Renal pelvis (tissue), 1 donor: ENCODE measurements at regions not wholly inside any gene's neighbourhood (a gene's known extent, or its start where the extent isn't known, plus 50 kb on each side); places are given as distances from the start of the nearest gene placed in this dataset.

Source experiments
- DNase-seq: peaks from one replicate; pipeline ENCODE4 v3.0.0-alpha.2; 2013

DNA sequence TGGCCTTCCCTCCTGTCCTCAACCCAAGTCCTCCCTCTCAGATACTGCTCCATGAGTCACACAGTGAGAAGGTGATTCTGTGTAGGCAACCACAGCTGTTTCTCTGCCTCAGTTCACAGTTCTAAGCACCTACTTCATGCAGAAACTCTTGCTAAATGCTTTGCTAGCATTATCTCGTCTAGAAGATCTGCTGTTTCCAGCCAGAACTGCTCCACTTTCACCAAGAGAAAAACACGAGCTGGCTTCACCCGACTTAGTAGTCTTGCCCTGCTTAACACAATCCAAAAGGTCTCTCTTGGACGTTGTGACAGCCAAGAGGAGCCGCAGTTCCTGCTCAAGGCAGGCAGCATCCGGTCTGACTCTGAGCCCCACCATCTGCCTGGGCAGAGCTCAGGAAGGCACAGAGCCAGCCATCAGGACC is 272.1 kb downstream of the UACA start:
- DNase-seq = no peak

DNA sequence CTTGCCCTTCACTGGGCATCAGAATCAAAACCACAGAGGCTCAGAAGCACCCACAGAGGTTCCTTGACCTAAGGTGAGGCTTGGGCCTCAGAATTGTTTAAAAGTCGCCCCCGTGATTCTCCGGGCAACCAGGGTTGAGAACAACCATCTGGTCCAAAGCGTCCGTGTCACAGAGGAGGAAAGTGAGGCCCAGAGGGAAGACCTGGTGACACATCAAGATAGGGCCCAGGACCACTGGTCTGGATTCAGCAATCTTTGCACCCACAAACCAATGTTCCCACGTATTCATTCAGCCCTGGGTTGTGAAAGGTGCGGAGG is 272.6 kb downstream of the UACA start:
- DNase-seq = no peak

DNA sequence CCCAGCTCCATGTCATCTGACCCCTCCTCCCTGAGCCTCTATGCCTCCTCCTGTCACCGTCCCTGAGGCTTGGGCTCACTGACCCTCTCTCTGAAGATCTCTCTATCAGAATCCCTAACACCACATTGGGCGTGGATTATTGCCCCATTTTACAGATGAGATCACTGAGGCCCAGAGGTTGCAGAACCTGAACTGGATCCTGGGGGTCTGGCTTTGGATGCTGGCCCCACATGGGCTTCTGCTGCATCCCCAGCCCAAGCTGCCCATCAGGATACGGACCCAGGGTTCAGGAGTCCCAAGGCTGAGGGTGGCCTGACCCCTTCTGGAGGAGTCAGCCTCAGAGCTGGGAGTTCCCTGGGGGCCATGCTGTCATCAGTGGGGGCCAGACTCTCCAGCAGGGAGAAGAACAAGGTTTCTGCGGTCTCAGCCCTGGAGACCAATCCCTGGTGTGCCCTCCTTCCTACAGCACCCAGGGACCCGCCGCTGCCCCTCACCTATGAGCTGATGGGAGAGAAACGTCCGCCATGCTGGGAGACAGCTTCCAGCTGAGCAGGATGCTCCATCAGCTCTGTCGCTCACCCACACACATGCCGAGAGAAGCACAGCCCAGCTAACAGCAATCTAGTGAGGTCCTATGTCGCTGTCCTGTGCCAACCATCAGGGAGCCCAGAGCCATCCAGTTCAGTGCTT is 273.1 kb downstream of the UACA start:
- no peak for DNase-seq

DNA sequence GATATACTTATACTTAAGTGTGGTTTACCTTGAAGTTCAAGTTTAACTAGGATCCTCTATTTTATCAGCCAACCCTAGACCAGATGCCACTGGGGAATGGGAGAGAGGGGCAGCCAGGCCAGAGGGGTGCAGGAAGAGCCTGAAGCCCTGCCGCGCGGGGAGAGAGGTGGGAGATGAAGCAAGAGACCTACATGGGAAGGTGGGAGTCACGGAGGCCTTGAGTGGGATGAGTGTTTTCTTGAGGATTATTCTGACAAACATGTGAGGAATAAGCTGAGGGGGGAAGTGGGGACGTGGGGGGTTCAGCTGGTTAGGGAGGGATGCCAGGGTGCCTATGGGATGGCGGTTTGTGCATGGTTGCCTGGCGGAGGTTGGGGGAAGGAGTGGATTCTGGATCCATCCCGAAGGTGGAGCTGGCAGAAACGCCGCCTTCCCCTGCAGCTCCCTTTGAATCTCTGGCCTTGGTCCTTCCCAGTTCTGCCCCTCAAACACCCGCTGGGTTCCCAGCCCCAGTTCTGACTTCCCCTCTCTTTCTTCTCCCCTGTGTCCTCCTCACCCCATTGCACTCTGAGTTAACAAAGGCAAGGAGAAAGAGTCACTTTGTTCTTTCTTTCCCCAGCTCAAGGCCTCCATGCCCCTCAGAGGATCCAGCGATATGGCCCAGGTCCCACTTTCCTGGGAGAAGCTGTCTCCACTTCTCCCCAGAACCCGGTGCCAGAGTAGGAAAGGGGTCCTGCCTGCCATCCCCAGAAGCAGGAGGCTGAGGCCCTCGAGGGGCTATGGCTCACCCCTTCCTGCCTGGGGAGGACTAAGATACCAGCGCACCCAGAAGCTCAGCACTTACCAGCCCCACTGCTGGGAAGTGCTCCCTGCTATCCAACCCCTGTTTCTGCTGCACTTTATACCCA is 274.2 kb downstream of the UACA start:
- DNase-seq = no peak

DNA sequence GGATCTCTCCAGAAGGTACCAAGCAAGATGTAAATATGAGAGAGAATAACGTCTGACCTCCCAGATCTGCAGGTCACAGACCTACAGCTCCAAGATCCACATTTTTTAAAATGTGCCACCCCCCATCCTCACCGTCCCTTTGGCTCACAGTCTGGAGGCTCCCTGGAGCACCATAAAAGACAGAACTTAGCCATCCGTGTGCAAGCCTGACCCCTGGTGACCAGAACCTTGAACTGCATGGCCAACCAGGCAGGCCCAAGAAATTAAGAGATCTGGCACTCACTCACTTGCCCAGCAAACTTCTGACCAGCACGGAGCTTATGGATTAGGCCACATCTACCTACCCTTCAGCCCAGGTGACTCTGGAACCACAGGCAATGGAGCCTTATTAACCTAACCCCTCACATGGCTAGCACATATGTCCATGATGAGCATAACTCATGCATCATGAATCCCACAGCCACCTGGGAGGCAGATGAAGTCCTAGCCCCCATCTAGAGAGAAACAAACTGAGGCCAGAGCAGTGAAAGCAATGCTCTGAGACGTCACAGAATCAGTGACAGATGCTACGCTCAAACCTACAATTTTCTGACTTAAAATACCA is 275.3 kb downstream of the UACA start:
- DNase-seq = no peak

DNA sequence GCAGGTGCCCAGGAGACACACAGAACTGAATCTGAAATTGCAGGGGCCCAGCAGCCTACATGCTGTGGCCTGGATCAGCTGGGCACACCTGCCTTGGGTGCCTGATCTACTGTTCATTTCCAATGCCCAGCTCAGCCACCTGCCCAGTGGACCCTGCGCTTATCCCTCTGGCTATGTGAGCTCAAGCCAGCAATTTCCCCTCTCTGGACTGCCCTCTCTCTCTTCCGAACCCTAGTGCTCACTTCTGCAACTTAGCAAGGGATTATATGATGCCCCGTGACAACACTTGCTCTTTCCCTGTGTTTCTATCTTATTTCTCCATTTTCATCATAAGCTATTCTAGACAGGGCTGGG is 276.0 kb downstream of the UACA start:
- no peak for DNase-seq

DNA sequence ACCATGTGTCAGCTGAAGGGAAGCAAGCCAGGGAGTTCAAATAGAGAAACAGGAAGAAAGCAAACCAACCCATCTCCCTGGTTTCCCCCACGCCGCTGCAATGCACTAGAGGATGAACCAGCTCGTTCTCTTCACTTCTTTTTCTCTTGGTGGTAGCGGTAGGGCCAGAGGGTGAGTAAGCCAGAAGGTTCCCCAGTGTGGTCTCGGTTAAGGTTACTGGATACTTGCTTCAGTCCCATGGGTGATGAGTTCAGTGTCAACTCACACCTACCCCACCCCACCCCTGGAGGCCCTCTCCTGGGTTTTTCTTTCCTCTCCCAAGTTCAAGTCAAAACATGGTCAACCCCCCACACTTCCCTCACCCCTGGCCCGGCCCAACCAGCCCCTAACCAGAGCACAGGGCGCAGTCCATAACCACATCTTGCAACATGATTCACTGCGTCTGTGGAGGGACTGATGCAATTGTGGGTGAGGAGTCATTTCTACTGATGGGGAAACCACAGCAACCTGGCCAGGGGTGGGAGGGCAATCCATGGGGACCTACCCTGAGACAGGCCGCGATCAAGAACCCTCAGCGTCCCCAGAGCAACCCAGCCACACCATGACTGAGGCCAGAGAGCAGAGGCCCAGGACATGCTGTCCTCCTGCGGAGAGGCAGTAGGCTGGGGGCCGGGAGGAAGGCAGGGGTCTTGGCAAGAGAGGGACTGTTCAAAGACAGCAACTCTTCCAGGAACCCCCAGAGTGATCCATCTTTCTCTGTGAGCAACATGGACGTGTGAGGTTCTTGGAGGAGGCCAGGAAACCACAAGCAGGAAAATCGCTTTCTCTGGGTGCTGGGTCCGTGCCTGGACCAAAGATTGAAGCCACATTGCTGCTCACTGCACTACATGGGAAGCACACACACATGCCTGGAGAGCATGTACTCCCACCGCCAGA is 276.6 kb downstream of the UACA start:
- DNase-seq = no peak

DNA sequence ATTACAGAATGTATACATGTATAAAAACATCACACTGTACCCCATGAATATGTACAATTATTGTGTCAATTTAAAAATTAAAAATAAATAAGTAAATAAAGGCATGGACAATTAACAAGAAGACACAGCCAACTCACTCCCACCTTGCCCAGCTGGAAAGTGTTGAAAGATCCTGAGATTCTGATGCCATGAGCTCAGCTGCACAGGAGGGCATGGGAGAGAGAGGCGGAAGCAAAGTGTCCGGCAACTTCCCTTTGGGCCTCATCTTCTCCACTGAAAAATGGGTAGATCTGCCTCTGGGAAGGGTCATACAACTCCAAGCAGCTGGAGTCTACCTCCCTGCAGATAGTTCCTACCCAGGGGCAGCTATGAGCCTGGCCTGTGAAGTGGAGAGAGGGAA is 277.3 kb downstream of the UACA start:
- no peak for DNase-seq

DNA sequence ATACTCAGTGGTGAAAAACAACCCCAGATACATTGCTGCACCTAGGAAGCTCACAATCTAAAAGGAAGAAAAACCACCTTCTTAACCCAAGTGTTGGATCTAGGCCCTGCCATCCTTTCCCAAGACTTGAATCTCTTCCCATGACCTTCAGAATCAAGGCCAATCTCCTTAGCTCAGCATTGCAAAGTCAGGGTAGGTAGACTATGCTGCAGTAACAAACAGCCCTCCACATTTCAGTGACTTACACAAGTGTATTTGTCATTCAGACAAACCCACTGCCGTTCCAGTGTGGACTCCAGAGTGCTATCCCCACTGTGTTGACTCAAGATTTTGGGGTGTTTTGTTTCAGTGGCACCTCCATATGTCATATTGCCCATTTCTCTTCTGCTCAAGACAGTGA is 278.4 kb downstream of the UACA start:
- no peak for DNase-seq

DNA sequence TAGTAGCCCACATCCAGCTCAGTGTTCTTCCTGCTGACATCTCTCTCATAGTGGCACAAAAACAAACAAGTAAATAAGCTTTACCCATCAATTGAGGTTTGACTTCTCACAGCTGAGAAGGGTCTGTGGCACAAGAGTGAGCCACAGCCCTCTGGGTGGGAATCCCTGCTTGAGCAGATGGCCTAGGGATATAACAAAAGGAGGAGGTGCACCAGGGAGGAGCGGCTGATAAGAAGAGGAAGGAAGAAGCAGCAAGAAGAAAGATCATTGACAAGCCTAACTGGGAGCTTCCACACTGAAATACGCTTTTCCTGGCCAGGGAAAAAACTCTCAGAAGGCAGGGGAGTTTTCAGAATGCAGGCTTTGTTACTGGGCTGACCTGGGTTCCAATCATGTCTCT is 279.8 kb downstream of the UACA start:
- no peak for DNase-seq

DNA sequence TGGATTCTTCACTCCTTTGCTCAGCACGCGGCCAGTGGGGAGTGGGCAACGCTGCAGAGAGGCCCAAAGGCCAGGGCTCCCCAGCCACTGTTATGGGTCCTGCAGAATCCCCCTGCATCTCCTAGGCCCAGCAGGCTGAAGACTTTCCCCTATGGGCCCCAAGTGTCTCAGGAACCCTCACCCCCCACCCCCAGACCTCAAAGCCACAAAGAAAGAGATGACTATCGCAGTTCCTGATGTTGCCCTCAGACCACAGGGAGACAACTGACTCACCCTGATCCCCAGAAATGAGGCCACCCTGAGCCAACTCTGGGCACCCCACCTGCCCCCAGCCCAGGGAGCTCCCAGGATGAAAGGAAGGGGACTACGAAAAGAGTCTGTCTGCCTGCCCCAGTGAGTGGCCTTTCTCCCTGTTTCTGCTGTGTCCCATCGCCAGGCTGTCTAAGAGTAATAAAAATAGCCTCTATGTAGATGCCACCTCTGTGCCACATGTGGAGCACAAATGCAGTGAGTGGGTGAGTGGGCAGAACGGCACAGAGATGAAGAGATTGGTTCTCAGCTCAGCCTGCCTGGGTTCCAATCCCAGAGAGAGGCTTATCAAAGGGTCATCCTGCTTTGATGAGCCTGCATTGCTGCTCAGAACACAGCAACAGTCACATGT is 283.0 kb downstream of the UACA start:
- no peak for DNase-seq

DNA sequence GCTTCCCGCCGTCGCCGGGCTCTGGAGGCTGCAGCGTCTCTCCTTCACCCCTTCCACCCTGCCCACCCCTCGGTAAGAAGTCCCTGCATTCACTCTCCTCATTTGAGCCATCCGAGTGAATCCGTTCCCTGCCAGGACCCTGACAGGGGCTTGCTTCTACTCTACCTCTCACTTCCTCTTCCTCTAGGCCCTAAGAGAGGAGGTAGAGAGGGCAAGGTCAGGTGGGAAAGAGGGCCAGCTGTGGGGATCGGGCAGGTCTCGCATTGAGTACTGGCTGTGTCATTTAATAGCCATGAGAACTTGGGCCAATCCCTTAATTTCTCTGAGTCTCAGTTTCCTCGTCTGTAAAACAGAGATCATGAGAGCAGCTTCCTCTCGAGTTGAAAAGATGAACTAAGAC is 283.6 kb downstream of the UACA start:
- no peak for DNase-seq

DNA sequence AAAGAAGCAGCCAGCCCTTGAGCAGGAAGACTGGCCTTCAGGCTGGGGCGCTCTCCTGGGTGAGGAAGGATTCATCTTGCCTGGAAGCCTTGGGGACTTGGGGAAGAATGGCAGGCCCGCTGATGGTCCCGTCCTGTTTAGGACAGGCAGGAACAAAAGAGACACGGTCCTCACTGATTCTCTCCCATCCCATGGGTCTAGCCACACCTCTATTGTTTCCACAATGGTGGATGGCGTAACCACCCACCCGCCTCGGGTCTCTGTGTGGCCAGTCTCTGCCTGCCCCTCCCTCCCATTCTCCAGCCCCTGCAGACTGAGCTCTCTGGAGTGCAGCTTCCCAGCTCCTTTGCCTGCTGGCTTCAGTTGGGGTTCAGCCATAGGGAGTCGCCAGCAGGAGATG is 284.3 kb downstream of the UACA start:
- no peak for DNase-seq

DNA sequence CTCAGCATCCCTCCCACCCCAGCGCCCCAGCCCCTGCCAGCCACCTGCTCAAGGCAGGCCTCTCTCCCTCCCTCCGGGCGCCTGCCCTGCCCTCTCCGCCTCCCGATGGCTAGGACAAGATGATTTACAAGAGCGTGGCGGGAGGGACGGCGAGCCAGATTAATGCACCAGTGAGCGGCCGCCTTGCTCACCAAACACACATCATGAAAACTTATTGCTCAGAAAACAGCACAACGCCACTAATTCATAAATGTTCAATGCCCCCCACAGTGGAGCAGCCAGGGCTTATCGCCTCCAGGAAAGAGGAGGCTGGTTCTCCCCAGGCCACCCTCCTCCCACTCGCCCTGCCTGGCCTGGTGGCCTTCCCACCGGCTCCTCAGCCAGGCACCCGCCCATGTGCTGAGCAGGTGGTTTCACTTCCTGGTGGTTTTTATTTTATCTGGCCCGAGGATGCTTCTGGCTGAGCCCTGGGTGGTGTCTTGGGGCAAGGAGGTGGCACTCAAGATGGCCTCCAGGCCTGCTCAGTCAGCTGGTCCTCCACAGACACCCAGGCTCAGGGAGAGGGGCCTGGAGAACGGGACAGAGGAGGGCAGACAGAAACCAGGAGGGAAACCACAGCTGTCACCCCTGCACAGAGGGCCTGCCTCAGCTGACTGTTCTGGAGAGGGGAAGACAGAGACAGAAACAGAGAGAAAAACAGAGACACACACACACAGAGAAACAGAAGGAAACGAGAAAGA is 284.9 kb downstream of the UACA start:
- peak; percentile 78 for DNase-seq

DNA sequence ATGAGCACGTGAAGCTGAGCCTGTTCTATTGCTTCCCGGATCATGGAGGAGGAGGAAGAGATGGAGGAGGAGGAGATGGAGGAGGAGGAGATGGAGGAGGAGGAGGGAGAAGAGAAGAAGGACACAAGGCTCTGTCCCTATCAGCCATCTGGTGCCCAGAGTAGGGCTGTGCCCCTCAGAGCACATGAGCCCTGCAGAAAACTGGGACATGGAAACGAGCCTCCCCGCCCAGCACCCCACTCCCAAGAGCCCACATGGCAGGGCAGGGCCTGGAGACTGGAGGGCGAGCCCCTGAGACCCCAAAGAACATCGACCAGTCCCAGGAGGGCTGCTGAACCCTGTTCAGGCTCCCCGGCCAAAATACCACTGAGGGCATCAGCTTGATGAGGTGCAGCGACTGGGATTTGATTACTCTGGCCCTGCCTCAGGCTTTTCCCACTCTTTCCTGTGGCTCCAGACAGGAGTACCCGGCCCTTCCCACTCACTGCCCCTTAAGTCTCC is 285.6 kb downstream of the UACA start:
- DNase-seq = no peak

DNA sequence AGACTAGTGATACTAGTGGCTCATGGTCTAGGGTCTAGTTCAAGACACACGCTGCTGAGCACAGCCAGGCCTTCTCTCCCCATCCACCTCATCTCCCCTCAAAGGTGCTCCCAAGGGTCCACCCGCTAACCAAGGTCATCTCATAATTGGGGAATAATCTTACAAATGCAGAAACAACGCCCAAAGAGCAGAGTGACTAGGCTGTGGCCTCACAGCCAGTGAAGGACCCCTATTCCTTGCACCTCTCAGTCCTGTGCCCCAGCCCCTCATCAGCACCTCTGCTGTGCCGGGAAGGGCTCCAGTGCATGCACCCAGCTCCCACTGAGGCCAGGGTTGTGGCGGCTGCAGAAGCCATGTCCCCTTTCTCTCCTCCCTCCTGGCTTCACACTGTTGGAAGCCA is 286.9 kb downstream of the UACA start:
- DNase-seq = no peak

DNA sequence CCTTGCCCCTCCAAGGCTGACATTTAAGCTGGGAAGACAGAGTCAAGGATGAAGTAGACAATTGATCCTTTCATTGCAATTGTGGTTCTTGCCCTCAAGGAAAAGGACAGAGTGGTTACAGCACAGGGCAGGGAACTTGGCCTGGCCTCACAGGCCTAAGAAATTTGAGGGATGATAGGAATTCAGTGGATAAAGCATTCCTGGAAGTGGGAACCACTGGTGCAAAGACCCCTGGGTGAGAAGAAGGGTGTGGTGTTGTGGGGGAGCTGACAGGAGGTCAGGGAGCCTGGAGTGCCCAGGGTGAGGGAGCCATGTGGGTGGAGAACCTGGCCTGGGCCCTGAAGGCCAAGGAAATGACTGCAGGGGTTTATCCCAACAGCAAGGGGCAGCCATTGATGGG is 287.4 kb downstream of the UACA start:
- no peak for DNase-seq

DNA sequence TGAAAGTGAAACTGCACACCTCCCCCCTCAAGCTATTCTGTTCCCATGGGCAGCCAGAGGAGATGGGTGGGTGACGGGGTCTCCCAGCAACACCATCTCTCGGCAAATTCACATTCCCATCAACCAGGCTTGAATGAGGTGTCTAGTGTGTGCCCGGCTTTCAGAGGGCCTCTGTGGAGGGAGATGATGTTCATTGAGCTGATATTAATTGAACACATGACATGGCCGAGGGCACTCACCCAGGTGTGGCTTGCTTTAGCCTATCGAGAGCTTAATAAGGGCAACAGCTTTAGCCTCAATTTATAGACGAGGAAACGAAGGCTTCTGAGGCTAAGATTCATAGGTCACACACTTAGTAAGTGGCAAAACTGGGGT is 288.0 kb downstream of the UACA start:
- DNase-seq = no peak

DNA sequence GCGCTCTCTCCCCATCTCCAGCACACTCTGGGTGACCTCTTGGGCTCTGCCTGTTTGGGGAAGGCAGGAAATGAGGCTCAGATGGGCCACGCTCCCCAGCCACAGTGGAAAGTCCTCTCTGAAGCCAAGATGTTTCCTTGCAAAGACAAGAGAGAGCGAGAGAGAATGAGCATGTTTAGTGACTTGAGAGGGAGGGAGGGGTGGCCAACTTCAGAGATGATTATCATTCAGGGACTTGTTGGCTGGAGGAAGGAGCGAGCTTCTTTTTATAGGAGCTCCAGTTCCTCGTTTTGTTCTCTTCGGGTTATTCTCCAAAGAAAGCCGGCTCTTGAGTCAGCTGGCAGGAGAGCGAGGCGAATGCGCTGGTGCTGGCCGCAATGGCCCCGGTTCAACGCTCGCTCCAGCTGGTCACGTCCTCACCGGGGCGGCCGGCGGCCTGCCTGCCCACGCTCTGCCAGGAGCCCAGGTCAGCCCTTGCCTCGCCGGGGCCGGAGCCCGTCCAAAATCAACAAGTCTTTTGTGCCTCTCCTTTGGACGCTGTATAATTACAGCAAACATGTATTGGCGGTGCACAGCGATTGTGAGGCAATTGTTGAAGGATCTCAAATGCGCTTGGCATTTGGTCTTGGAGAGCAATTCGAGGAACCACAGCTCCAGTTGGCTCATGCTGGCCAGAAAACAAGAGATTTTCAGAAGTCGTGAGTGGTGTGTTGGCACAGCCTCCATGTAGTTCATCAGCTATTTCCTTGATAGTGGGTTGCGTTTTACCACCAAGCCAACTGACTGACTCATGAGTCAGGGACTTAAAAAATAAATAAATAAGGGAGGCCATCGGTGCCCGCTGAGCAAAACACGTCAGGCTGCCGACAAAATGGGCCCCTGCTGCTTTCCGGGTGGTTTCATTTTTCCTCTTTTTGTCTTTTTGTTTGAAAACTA is 288.6 kb downstream of the UACA start:
- DNase-seq = no peak
